ENCODE measurements at regions not wholly inside any gene's neighbourhood (a gene's known extent, or its start where the extent isn't known, plus 50 kb on each side); places are given as distances from the start of the nearest gene placed in this dataset.

- TF ChIP-seq, protein P1, sequence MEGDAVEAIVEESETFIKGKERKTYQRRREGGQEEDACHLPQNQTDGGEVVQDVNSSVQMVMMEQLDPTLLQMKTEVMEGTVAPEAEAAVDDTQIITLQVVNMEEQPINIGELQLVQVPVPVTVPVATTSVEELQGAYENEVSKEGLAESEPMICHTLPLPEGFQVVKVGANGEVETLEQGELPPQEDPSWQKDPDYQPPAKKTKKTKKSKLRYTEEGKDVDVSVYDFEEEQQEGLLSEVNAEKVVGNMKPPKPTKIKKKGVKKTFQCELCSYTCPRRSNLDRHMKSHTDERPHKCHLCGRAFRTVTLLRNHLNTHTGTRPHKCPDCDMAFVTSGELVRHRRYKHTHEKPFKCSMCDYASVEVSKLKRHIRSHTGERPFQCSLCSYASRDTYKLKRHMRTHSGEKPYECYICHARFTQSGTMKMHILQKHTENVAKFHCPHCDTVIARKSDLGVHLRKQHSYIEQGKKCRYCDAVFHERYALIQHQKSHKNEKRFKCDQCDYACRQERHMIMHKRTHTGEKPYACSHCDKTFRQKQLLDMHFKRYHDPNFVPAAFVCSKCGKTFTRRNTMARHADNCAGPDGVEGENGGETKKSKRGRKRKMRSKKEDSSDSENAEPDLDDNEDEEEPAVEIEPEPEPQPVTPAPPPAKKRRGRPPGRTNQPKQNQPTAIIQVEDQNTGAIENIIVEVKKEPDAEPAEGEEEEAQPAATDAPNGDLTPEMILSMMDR (conservative IDR thresholded peaks at IDR 0.05 in 1 of 2, IDR thresholded peaks at IDR 0.05 in 1 of 2; ENCODE audit: extremely low read depth in 1 of 2, insufficient read depth in 1 of 2, low read depth in 1 of 2, low read length in 2 of 2), result no peak
- no peak for TF ChIP-seq EZH2 (IDR thresholded peaks at IDR 0.05; ENCODE audit: borderline replicate concordance, low read length)
These were observed 62.0 kb downstream of the GLI2 start for GRCh38 chr2:120797421-120798221.

Data from mammary epithelial cell (primary cell).